ENCODE measurements at regions not wholly inside any gene's neighbourhood (a gene's known extent, or its start where the extent isn't known, plus 50 kb on each side); places are given as distances from the start of the nearest gene placed in this dataset.
"Not testable (repeated sequence)": the region's sequence is repeated elsewhere in the genome, so short reads cannot be mapped to it uniquely, and the experiment has no call there.

GRCh38 chr4:129282293-129282692 is 186.3 kb downstream of the C4orf33 start:
- Histone ChIP-seq H3K27me3 (replicated peaks in 1 of 4; ENCODE audit: control extremely low read depth in 1 of 4, control insufficient read depth in 3 of 4, insufficient read depth in 4 of 4, low read length in 3 of 4) (no peaks in the 10 kb centered on the region), H3K27ac (ENCODE audit: low read length in 2 of 2) (no peak overlapping the region), H3K9ac (ENCODE audit: low read length) (no peak overlapping the region), H2AFZ (ENCODE audit: insufficient read depth, low read depth, low read length, poor library complexity, severe bottlenecking) (no peak overlapping the region), H3K4me2 (replicated peaks; ENCODE audit: low read depth, low read length, poor library complexity, severe bottlenecking) (no peak overlapping the region), H3K4me3 (ENCODE audit: control extremely low read depth in 1 of 5, extremely low read depth in 1 of 5, insufficient read depth in 1 of 5, low read depth in 2 of 5, low read length in 4 of 5) (no peak overlapping the region), H3K9me3 (ENCODE audit: control extremely low read depth in 1 of 3, control insufficient read depth in 2 of 3, insufficient read depth in 1 of 3, low read length in 2 of 3) (no peaks in the 10 kb centered on the region), H3K36me3 (replicated peaks in 1 of 2; ENCODE audit: control extremely low read depth in 1 of 2, control insufficient read depth in 1 of 2, extremely low read depth in 1 of 2, insufficient read depth in 2 of 2, low read length in 1 of 2) (no peaks in the 10 kb centered on the region), H3K79me2 (ENCODE audit: control insufficient read depth, insufficient read depth, low read length) (no peaks in the 10 kb centered on the region), H3K4me1 (ENCODE audit: control insufficient read depth in 2 of 2, insufficient read depth in 2 of 2, low read length in 2 of 2) (no peaks in the 10 kb centered on the region), H4K20me1 (ENCODE audit: control insufficient read depth, insufficient read depth, low read length, poor library complexity, severe bottlenecking) (no peaks in the 10 kb centered on the region)
- Mint-ChIP-seq H3K27ac (no peak overlapping the region), H3K4me1 (no peaks in the 10 kb centered on the region), H3K27me3 (no peaks in the 10 kb centered on the region), H3K4me3 (no peak overlapping the region), H3K9me3 (ENCODE audit: insufficient read depth) (no peaks in the 10 kb centered on the region)
- no peak for DNase-seq
- ATAC-seq (ENCODE audit: low read depth) = no peak
- no peak for TF ChIP-seq EZH2 (IDR thresholded peaks at IDR 0.05; ENCODE audit: borderline replicate concordance, insufficient read depth, low read depth, low read length, poor library complexity, severe bottlenecking)
- TF ChIP-seq, protein P1, sequence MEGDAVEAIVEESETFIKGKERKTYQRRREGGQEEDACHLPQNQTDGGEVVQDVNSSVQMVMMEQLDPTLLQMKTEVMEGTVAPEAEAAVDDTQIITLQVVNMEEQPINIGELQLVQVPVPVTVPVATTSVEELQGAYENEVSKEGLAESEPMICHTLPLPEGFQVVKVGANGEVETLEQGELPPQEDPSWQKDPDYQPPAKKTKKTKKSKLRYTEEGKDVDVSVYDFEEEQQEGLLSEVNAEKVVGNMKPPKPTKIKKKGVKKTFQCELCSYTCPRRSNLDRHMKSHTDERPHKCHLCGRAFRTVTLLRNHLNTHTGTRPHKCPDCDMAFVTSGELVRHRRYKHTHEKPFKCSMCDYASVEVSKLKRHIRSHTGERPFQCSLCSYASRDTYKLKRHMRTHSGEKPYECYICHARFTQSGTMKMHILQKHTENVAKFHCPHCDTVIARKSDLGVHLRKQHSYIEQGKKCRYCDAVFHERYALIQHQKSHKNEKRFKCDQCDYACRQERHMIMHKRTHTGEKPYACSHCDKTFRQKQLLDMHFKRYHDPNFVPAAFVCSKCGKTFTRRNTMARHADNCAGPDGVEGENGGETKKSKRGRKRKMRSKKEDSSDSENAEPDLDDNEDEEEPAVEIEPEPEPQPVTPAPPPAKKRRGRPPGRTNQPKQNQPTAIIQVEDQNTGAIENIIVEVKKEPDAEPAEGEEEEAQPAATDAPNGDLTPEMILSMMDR (IDR thresholded peaks at IDR 0.05) = no peak
- intact Hi-C loops (cut with micrococcal nuclease) = no loop called here
- ChIA-PET POLR2A (no interaction called here), CTCF (no interaction called here)

GRCh38 chr4:129292194-129292593 is 196.2 kb downstream of the C4orf33 start:
- POLR2A ChIA-PET; H4K20me1 ChIP-seq (ENCODE audit: control insufficient read depth, insufficient read depth, low read length, poor library complexity, severe bottlenecking); H3K4me1 ChIP-seq (ENCODE audit: control insufficient read depth in 2 of 2, insufficient read depth in 2 of 2, low read length in 2 of 2); H3K9ac ChIP-seq (ENCODE audit: low read length); H3K27me3 ChIP-seq (replicated peaks in 1 of 4; ENCODE audit: control extremely low read depth in 1 of 4, control insufficient read depth in 3 of 4, insufficient read depth in 4 of 4, low read length in 3 of 4); H3K36me3 ChIP-seq (replicated peaks in 1 of 2; ENCODE audit: control extremely low read depth in 1 of 2, control insufficient read depth in 1 of 2, extremely low read depth in 1 of 2, insufficient read depth in 2 of 2, low read length in 1 of 2); ATAC-seq (ENCODE audit: low read depth); DNase-seq; H3K79me2 ChIP-seq (ENCODE audit: control insufficient read depth, insufficient read depth, low read length); H3K4me2 ChIP-seq (replicated peaks; ENCODE audit: low read depth, low read length, poor library complexity, severe bottlenecking); H3K9me3 Mint-ChIP-seq (ENCODE audit: insufficient read depth); H3K27ac Mint-ChIP-seq; H3K27ac ChIP-seq (ENCODE audit: low read length in 2 of 2); H3K4me3 Mint-ChIP-seq; H3K27me3 Mint-ChIP-seq; H3K4me1 Mint-ChIP-seq; H3K4me3 ChIP-seq (ENCODE audit: control extremely low read depth in 1 of 5, extremely low read depth in 1 of 5, insufficient read depth in 1 of 5, low read depth in 2 of 5, low read length in 4 of 5); H2AFZ ChIP-seq (ENCODE audit: insufficient read depth, low read depth, low read length, poor library complexity, severe bottlenecking); intact Hi-C loops (cut with micrococcal nuclease); CTCF ChIA-PET; H3K9me3 ChIP-seq (ENCODE audit: control extremely low read depth in 1 of 3, control insufficient read depth in 2 of 3, insufficient read depth in 1 of 3, low read length in 2 of 3): not testable (repeated sequence)
- 47% methylated on average over 4 of the region's 4 CpGs for WGBS (ENCODE audit: insufficient coverage)

All from B cell (primary cell).